Ureter (tissue), 1 donor: ENCODE measurements at regions not wholly inside any gene's neighbourhood (a gene's known extent, or its start where the extent isn't known, plus 50 kb on each side); places are given as distances from the start of the nearest gene placed in this dataset.

Source experiments
- DNase-seq: peaks from one replicate; pipeline ENCODE4 v3.0.0-alpha.2; 2020; ENCODE audit warnings: low spot score
- donor health status: DM: yes; HTN: yes; CAD: no.

DNA sequence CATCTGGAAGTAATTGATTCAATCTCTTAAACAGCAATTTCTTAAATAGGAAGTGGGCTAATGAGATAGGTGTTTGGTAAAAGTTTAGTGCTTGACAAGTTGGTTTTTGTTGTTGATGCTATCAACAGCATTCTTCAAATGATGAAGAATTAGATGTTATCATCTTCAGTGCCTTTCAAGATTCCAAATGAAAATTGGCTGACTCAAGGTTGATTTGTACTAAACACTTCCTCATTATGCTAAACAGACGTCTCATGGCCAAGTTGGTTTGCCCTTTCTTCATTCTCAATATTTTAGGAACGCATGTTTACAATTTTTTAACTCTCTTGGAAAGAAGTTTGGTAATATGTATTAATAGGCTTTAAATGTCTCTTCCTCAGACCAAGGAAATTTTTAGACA lies 86.0 kb downstream of the MID1IP1 start:
- no peak for DNase-seq

DNA sequence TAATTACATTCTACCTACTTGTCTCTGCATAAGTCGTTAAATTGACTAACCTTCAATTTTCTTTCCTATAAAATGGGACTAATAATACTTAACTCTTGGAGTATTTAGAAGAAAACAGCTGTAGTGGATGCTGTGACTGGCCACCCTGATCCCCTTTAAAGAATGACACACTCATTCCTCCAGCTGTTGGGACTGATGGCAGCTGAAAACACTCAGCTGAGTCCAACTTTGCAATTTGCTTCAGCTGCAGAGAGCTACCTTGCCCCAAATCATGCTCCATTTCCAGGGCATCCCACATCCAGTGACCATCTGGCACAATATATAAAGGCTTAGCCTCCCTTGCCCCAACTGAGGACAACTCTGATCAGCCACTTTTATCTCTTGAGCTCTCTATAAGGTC lies 89.1 kb downstream of the MID1IP1 start:
- DNase-seq: no peak

DNA sequence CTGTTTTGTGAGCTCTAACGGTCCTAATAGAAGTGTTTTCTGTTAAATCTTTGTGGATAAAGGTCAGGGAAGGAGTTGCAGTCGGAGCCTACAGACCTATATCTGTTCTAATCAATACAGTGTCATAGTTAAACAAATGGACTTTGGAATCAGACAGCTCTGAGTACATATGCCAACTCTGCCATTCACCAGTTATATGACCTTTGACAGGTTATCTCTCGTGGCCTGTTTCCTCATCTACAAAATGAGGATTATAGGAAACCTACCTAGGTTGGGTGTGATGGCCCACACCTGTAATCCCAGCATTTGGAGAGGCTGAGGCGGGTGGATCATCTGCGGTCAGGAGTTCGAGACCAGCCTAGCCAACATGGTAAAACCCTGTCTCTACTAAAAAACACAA lies 89.7 kb downstream of the MID1IP1 start:
- no peak for DNase-seq

DNA sequence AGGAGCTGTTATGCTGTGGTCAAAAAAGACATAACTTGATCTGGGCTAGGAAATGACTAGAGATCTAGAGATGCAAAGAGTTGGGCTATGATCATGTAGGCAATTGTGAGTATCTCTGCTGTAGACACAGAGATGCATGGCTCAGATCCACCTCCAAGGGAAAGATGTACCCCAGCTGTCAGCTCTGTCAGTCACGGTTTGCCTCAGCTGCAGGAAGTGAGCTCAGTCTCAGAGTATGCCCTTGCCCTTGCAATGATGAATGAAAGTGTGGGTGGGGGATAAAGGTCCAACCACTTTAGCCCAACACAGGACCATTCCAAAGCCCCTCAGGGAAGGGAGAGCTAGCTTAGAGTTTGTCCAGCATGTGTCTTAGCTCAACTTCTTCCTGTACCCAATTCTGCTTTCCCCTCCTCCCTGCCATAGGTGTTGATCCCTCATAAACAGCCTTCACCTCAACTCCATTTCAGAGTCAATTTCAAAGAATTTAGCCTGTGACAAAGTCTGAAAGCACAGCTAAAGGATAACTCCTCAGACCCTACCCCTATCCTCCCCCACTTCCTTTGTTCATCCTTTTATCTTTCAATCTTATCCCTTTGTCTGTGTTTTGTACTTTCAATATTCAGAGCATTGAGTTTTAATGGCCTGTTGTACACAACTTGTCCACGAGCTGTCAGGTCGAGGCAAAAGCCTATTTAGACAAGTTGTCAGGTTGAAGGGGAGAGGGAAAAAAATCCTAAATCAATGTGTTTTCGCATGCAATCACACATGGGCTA lies 90.6 kb downstream of the MID1IP1 start:
- DNase-seq: no peak

DNA sequence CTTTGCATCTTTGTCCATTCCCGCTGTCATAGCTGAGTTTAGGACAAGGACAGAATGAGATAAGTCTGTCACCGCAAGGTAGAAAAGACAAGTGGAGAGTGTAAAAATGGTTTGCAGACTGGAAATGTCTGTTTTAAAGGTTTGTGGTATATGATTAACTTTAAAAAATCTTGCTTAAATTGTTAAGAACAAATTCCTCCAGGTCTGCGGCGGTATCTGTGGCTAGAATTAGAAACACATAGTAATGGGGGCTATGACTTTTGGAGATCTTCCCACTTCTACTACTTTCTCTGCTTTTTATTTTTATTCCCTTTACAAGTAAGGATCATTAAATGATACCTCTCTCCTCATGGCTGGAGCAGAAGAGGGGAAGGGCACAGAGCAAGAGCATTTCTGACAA lies 92.2 kb downstream of the MID1IP1 start:
- no peak for DNase-seq

DNA sequence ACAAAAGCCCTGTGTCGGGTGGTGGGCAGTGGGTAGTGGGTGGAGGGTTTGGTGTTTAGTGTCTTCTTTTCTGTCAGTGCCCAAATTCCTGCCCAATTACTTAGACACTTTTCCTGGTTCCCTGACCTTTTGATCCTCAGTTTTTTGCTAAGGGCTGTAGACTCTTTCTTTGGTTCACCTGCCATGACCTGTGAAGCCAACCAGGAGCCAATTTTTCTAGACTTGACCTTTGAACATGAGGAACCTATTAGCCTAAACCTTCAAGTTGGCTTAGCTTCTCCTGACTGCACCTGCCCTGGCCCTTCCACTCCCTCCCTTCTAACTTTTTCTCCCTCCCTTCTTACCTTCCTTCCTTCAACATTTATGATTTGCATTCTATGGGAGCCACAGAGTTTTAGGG lies 94.5 kb downstream of the MID1IP1 start:
- DNase-seq: no peak

DNA sequence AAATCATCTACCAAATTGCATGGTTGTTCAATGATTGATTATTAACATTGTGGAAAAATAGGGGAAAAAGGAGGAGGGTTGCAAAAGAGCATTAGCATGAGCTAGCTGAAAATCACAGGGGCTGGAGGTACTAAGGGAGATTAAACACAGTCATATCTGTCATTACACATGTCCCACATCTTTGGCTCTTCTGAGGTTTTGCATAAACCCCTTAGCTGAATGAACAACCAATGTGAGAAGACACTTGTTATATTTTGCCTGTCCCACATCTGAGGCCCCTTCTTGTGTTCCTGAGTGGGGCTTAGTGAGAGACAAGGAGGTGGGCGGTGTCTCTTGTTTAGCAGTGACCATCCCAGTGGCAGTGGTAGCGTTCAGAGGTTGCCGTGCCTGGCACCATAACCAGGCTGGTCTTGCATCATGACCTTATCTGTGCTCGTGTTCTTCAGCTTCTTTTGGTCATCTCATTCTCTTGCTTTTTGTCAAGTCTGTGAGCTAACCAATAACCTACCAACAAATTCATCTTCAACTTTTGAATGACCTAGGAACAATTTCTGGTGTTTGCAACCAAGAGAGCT lies 95.6 kb downstream of the MID1IP1 start:
- no peak for DNase-seq

DNA sequence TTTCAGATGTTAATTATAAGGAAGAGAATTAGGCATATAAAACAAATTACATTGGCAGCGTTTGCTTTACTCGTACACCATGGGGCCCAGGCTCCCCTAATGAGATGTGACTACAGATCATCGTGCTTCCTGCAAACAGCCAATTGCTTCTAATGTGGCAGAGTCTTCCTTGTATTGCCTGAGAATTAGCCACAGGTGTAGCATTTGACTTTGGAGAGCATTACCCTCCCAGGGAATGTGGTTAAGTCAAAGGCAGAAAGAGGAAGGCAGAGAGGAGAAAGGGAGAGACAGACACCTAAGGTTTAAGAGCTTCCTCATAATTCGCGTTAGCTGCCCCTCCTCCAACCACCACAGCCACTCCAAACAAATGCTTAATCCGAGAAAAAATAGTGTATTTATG lies 97.0 kb downstream of the MID1IP1 start:
- no peak for DNase-seq

DNA sequence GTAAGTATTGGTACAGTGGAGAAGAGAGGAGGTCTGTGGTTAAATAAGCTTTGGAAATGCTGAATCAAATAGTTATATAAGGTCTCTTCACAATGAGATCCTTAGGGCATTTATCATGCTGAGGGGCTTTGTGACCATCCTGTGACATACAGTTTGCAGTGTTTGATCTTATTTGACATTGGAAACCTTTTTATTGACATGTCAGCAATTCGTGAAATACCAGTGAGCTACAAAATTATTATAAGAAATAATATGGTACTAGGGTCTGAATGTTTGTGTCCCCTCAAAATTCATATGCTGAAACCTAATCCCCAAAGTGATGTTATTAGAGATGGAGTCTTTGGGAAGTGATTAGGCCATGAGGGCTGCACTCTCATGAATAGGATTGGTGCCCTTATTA lies 98.4 kb downstream of the MID1IP1 start:
- DNase-seq: no peak

DNA sequence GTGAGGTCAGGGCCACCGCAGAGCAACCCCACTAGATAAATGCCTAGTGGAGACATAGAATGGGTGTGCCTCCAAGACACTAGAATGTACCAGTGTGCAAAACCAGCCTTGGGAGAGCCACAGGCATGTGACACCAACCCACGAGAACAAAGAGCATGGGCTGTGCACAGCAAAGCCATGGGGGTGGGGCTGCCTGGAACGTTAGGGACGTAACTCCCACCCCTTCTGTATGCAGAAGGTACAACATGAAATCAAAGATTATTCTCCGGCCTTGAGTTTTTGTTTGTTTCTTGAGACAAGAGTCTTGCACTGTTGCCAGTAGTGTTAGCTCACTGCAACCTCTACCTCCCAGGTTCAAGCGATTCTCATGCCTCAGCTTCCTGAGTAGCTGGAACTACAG lies 99.5 kb downstream of the MID1IP1 start:
- no peak for DNase-seq

DNA sequence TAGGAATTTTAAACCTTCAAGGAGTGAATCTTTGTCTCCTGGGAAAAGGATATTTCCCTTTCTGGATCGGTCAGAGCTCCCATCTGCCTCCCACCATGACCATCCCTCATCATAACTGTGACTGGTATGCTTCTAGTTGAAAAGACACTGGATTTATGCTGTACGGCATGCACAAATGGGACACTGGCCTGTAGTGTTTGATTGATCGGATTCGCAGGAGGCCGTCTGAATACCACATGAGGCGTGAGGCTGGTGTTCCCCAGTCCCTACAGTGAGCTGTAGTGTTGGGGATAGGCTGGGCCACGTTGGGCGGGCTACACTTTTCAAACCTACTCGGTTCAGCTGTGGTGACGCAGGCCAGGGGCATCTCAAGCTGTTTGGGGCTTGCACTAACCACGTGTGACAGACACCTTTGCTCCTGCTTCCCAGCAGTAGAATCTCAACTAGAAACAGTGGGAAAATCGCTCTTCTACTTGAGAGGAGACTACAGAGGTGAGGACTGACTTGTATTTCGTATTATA lies 101.8 kb downstream of the MID1IP1 start:
- DNase-seq: no peak

DNA sequence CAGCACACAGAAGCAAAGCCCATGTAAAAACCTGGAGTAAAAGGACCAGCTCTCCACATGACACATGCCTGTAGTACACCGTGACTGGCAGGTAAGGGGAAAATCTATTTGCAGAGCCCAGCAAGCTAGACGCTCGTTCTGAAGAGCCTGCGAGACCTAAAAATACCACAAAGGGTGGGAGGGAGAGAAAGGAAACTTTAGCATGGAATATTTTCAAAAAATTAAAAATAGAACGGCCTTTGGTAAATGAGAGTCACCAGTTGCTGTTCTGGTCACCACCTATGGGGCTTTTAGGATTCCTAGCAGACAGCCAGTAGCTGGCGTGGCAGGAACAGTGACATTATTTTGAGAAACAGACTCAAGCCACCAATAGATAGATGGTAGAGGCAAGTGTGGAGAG lies 115.5 kb downstream of the MID1IP1 start:
- no peak for DNase-seq

DNA sequence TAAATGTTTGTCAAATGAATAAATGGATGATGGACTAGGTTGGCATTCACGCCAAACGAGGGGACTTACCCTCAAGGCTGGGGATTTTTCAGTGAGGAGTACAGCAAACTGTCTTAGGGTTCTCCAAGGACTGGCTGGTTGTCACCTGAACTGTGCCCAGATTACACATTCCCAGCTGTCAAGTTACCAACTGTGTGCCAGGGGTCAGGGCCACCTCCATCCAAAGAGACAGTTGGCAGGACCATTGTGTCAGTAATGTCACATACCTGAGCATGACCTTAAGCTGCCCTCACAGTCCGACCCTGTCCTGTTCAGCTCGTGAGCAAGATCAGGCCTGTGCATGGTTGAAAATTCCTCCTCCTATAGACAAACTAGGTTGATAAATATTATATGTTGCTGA lies 116.7 kb downstream of the MID1IP1 start:
- DNase-seq: no peak

DNA sequence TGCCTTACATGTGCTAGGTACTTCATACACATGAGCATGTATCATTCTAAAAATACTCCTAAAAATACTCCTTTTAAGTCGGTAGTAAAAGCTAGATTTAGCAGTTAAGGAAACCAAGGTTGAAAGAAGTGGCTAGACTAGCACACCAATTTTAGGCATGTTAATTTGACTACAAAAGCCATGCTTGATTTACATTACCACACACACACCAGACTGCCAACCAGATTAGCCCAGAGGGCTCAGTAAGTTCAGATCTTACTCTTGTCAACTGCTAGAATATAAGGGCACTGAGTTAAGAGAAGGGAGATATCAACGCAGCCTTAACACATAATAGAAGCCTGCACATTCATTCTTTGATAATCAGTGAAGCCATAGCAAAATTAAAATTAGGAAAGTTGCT lies 117.9 kb downstream of the MID1IP1 start:
- DNase-seq: no peak

DNA sequence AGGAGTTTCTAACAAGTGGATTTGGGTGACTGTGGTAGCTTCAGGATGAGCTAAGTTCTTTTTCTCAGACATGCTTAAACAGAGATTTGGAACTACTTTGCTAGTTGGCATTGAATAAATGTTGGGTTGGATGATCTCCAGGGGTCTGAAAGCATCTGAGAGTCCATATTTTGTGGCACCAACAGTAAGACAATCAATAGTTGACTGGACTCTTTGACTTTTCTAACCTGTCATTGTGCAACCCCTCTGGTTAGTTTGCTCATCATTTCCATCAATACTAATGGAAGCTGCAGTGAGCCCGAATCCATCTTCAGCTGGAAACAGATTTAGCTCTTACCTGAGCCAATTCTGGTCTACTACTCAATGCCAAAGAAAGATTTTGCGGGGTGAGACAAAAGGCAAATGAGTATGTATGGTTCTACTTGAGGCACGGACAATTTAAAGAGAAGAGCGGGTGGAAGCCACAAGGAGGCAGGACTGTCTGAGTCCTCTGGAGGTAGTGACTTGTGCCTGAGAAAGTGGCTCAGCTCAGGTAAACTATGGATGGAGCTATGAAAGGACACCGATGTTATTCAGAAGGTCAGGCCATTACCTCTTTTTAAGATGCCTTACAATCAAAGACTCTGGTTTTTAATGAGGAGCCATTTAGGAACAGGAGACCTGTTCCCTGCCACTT lies 118.7 kb downstream of the MID1IP1 start:
- no peak for DNase-seq

DNA sequence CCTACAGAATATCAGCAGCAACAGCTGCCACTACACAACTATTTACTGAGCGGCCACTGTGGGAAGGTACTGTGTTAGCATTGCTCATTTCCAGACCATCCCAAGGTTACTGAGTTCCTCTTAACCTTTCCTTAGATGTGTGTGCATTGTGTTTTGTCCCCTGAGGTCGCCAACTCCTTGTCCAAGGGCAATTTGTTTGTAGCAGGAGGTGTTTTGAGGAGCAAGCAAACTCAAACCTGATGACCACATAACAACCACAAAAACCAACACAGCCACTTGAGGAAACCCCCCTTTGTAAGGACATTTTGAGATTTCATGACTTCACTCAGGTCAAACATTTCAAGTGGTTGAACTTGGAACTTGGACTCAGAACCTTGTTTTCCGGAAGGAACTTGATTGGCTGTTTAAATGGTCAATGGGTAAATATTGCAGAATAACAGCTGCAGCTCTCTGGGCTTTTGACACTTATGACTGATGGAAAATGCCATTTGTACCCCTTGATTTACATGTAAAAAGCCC lies 122.3 kb downstream of the MID1IP1 start:
- no peak for DNase-seq

DNA sequence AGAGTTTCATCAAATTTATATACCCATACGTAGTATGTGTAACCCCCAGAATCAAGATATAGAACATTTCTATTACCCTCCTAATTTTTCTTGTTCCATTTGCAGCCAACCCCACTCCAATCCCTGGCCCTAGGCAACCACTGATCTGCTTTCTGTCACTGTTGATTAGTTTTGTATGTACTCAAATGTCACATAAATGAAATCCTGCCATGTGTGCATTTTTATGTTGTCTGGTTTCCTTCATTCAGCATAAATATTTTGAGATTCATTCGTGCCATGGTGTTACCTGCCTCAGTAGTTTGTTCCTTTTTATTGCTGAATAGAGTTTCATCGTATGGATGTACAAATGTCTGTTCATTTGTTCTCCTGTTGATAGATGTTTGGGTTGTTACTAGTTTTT lies 126.3 kb downstream of the MID1IP1 start:
- no peak for DNase-seq

DNA sequence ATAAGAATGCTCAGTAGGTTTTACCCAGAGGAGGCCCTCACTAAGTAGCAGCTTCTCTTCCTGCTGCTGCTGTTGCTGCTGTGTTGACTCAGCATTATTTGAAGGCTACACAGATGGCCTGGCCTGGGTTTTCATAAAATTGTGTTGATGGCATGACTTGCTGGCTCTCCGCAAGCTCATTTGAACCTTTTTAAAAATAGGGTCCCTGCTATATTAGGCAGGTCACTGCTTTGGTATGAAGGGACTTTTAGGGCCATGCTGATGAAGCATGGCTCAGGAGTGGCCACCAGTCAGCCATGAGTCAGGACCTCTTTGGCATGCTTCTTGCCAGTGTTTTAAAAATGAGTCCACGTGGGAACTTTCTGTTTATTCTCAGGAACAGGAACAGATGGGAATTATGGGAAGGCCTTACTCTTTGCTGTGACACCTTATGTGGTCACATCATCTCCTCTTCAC lies 128.7 kb downstream of the MID1IP1 start:
- no peak for DNase-seq

DNA sequence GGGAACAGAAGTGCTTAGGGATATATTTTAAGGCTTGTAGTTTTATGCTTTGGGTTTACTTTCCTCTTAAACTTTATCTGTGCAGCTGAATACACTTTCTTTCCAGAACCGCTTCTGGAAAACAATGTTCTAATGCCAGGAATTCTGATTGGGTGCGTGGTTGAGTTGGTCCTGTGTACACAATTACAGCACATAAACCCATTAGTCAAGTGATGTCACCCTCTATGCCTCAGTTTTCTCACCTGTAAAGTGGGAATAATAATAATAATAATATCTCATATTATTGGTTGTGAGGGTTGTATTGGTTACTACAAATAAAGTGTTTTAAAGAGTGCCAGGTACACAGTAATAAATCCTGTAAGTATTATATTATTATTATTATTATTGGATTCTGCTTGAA lies 129.2 kb downstream of the MID1IP1 start:
- DNase-seq: no peak

DNA sequence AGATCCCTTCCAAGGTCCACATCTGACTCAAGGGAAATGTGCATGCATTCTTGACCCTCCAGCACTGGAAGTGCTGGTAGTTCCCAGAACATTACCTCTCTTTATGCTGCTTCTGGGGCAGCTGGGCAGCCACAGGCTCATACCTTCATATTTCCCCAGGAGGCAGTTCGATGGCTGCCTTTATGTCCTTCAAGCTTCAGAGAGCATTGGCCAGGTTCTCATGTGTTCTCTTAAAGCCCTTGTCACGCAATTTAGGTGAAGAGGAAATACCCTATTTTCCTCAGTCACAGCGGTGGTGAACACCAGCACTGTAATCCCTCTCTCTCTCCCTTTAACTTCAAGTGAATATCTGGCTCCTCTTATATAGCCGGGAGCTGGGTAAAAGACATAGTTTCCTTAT lies 134.3 kb downstream of the MID1IP1 start:
- DNase-seq: no peak

DNA sequence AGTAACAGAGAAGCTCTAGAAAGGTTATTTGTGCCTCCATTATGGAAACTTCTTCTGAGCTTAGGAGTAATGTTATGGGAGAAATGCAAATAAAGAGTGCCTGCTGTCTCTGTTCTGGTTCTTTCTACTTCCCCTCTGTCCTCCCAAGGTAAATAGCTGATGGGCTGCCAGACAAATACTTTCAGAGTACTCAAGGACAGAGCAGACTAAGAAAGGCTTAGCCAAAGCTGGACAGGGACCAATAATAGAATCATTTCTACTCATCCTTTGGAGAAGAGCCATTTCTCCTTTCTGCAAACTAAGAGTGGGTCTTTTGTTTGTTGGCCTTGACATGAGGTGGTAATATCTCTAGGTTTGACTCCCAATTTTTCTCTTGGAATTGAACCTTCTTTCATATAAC lies 136.1 kb downstream of the MID1IP1 start:
- DNase-seq: no peak

DNA sequence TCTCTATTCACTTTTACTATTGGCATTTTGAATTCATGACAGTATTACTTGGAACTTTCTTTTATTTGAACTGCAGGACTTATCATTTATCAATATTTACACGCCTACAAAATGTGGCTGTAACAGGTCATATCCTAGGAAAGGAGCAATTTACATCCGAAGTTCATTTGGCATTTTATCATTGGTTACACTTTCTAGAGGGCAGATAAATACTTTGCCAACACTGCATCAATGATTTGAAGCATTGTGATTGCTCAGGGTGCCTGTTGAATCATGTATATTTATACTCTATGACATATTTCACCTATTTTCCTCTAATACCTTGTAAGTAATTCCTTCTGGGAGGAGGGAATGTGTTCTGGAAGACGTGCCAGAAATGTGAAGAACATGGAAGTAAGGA lies 136.7 kb downstream of the MID1IP1 start:
- no peak for DNase-seq

DNA sequence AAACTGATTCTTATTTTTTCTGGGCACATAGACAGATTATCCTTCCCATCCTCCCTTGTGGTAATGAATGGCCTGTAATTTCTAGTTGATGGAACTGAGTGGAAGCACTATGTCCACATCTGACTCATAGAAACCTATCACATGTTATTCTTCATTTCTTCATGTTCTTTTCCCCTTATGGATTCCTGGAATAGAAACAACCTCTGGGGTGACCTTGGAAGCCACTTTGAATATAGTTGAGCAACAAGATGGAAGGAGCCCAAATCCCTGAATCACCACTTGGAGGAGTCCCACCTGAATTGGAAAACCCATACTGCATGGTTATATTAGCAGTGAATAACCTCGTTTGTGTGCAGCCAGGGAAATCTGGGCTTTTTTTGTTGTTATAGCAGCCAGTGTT lies 137.8 kb downstream of the MID1IP1 start:
- DNase-seq: no peak
